GM12891 (cell line): ENCODE measurements at regions not wholly inside any gene's neighbourhood (a gene's known extent, or its start where the extent isn't known, plus 50 kb on each side); places are given as distances from the start of the nearest gene placed in this dataset.

ENCODE experiments used
- DNase-seq: peaks from one replicate; pipeline ENCODE4 v3.0.0; 2011; ENCODE audit warnings: low spot score; ENCODE audit not compliant: insufficient read length
- FAIRE-seq: peaks from 2 replicates; lab custom pipeline; 2011; peaks lifted over from hg19 to GRCh38; lab: Jason Lieb, UNC
- PAX5 ChIP-seq: IDR thresholded peaks from 2 replicates; pipeline ENCODE4 v1.6.1; 2011; ENCODE audit warnings: low read length, moderate library complexity, mild to moderate bottlenecking; ENCODE audit not compliant: insufficient read depth, severe bottlenecking
- POLR2A ChIP-seq: IDR thresholded peaks from 2 replicates; pipeline ENCODE4 v1.6.1; 2011; ENCODE audit warnings: low read depth, low read length, control low read depth
- POLR2AphosphoS5 ChIP-seq: IDR thresholded peaks from 2 replicates; pipeline ENCODE4 v1.6.1; 2011; ENCODE audit warnings: low read depth, low read length, control low read depth
- POU2F2 ChIP-seq: IDR thresholded peaks from 2 replicates; pipeline ENCODE4 v1.6.1; 2011; ENCODE audit warnings: low read depth, mild to moderate bottlenecking, control low read depth, low read length, moderate library complexity
- SPI1 ChIP-seq: IDR thresholded peaks from 2 replicates; pipeline ENCODE4 v1.6.1; 2011; ENCODE audit warnings: low read depth, low read length, control low read depth
- TAF1 ChIP-seq: IDR thresholded peaks from 2 replicates; pipeline ENCODE4 v1.6.1; 2011; ENCODE audit warnings: low read depth, low read length, control low read depth

DNA sequence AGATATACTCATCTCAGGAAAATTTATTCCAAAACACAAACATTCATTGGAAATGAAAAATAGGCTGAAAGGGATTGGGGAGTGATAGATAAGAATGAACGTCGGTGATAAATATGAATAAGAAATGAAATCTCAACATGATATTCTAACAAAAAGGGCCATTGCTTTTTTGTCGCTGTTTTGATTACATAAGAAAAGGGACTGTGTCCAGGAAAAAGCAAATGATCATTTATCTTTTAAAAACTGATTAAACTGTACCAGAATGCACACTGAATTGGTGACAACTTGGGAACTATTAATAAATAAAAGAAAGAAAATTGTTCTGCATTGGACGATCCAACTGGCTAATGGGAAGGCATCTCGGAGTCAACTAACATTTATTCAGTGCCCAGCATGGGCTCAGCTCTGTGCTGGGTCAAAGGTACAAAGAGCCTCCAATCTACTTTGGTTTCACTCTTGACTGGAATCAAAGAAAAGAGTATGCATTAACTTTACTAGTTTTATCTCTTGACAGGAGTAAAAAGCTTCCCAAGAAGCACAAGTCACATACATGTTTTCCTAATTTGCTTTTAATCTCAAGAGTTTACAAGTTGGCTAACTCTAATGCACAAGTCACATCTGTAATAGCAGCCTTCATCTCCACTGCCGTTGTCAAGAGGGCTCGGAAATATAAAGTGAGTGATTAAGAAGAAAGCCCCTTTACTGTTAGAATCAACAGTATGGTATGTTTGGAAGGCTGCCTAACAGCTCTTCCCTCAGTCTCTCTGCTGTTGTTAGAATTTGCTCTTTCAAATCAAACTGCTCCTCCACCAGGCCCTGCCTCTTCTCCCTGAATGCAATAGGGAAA, 280.0 kb downstream of the IGSF11 start:
- DNase-seq (no peak), FAIRE-seq (no peak)
- TF ChIP-seq POLR2A, result no peak
- no peak for TF ChIP-seq POU2F2
- no peak for TF ChIP-seq TAF1
- TF ChIP-seq POLR2AphosphoS5, result no peak
- no peak for TF ChIP-seq PAX5
- no peak for TF ChIP-seq SPI1

DNA sequence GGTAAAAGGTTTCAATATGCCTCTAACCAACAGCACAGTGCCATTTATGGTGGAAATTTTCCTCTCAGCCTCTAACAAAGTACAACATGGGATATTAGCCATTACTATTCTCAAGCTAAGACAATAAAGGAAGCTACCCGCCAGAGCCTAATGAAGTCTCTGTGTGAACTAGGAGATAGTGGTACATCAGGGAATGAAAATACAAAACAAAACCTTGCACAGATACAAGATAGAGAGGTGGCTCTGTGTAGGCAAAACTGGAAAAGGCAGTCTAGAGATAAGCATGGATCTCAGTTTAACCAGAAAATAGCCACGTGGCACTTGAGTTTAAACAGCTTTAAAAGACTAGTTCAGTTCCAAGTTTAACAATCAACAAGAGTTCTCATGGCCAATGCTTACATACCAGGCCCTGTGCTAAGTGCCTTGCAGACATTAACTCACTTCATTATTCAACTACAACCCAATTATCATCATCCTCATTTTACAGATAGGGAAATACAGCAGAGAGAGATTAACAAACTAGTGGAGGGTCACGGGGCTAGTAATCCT, 279.3 kb downstream of the IGSF11 start:
- TF ChIP-seq SPI1 (no peak), PAX5 (no peak), POU2F2 (no peak), POLR2AphosphoS5 (no peak), TAF1 (no peak)
- DNase-seq, result no peak
- no peak for FAIRE-seq

DNA sequence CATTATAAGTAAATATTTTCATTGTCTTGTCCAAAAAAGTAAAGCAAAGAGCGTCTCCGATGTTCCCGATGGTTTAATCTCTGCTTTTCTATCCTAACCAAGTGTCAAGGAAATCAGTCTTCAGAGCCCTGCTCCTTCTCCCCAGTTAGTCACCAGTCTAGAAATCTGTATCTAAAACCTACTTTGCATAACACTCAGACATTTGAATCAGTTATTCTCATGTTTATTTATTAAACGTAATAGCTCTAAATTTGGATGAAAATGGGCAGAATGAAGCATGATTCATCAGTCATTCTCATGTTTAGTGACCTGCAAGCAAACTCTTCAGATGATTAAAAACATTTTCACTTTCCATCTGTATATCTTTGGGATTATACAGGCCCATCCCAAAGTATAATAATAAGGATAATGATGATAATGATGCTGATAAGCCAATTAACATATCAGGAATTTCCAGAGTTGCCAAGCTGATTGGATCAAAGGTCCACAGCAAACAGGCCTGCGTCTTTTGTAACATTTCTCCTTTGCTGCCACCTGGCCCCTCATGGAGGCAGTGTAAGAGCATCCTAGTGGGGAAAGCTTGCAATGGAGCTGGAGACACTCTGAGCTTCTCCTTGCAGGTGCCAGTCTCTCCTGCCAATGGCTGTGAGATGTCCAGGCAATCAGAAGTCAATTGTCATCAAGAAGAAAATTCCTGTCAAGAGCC, 273.9 kb downstream of the IGSF11 start:
- no peak for TF ChIP-seq POLR2A
- TF ChIP-seq PAX5, result no peak
- TF ChIP-seq POU2F2, result no peak
- TF ChIP-seq TAF1, result no peak
- no peak for TF ChIP-seq POLR2AphosphoS5
- no peak for TF ChIP-seq SPI1
- FAIRE-seq (no peak), DNase-seq (no peak)

DNA sequence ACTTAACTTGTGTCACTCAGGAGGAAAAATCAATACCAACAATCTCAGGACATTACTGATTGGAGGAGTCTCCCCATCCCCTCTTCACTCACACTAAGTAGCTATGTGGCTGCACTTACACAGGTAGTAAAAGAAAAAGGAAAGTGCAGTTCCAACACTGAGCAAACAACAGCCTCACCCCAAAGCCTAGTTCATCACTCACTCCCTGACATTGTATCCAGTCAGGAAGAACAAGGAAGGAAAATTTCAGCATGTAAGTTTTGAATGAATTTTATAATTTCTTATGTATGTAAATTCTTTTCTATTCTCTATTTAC, 273.4 kb downstream of the IGSF11 start:
- FAIRE-seq, result no peak
- TF ChIP-seq PAX5 (no peak), SPI1 (no peak), POLR2AphosphoS5 (no peak), POU2F2 (no peak), POLR2A (no peak), TAF1 (no peak)
- no peak for DNase-seq

DNA sequence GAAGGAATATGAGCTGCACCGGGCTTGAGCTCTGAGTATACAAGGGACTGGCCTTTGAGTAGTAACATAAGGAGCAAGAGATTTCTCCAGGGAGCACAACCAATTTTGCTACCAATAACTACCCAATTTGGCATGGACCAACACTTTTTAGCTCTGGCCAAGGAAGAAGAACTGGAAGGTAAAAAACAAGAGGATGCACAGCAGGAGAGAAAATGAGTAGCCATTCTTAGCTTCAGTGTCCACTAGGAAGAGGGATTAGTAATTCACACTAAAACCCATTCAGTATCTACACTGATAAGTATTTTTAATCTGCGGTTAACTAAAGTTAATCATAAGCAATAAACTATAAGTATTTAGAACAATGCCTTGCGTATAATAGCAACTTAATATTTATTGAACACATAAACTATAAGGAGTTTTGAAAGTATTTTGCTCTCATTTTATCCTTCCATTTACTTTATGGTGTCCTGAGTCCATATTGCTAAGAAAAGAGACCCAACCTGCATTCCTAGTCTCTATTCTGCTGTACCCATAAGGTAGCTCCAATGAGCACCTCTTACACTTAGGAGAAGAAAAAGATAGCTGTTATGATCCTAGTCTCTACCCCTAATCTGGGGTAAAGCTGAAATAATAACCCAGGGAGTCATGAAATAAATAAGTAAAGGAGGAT, 268.9 kb downstream of the IGSF11 start:
- no peak for FAIRE-seq
- TF ChIP-seq SPI1 (no peak), PAX5 (no peak), POLR2A (peak; percentile 91), POU2F2 (no peak), POLR2AphosphoS5 (peak; percentile 65; the same call in 1 of the 2 replicates), TAF1 (no peak)
- DNase-seq, result no peak

DNA sequence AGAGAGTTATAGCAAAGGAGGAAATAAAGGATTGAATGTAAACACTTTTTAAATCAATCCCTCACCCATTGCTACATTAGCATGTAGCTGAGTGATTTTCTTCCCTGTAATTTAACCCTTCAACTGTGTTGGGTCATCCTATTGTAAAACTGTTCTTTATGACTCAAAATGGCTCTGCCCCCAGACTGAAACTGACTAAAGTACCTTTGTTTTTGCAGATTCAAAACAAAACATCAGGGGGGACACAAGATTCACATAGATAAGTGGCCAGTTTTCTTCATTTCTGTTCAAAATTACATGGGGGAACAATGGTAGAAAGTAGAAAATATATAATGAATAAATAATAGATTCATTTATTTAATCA, 268.4 kb downstream of the IGSF11 start:
- no peak for FAIRE-seq
- TF ChIP-seq POLR2A (no peak), TAF1 (no peak), PAX5 (no peak), POU2F2 (no peak), POLR2AphosphoS5 (no peak), SPI1 (no peak)
- no peak for DNase-seq

DNA sequence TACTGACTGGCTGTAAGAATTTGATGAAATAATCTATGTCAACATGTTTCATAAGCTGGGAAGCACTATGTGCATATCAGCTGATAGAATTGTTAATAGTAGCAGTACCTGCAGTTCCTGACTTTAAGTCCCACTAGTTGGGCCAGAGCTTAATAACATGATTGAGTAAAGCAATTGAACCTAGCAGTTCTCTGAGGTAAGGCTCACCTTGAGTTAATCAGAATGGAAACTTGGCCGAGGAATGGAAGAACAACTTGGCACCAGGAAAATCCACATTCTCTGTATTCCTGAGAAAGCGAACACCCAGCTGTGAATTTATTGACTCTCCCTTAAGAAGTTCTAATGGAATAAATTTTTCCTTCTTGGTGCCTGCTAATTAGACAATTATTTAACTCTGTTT, 262.6 kb downstream of the IGSF11 start:
- DNase-seq (no peak), FAIRE-seq (no peak)
- TF ChIP-seq TAF1, result no peak
- TF ChIP-seq SPI1, result no peak
- TF ChIP-seq POLR2AphosphoS5, result no peak

DNA sequence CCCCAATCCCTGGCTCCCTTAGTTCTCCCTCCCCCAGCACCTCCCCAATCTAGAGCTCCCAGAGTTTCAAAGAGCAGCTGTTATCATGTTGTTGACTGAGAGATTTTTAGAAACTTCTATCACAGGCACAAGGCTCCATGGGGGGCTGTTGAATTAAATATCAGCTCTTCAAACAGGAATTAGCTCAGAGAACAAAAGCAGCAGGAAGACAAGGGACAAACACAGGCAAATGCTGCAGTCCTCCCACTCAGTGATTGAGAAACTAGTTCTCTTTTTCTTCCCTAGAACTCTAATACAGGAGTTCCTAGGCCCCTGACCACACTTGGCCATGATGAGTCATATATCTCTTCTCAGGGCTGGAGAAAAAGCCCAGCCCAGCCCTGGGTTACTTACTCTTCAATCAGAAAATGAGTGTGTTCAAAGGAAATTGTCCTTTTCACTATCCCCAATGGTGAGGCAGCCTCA, 262.1 kb downstream of the IGSF11 start:
- no peak for DNase-seq
- FAIRE-seq, result no peak
- no peak for TF ChIP-seq POLR2AphosphoS5
- 0 out of 2 replicates have a peak, but pooled peaks have one; percentile 4 for TF ChIP-seq SPI1

DNA sequence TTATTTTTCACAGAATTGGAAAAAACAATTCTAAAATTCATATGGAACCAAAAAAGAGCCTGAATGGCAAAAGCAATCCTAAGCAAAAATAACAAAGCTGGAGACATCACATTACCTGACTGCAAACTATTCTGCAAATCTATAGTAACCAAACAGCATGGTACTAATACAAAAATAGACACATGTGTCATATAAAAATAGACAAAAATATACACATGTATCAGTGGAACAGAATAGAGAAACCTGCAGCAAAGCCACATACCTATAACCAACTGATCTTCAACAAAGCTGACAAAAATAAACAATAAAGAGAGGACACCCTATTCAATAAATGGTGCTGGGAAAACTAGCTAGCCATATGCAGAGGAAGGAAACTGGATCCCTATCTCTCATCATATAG, 259.6 kb downstream of the IGSF11 start:
- DNase-seq (no peak), FAIRE-seq (no peak)
- TF ChIP-seq POLR2AphosphoS5, result no peak
- no peak for TF ChIP-seq TAF1

DNA sequence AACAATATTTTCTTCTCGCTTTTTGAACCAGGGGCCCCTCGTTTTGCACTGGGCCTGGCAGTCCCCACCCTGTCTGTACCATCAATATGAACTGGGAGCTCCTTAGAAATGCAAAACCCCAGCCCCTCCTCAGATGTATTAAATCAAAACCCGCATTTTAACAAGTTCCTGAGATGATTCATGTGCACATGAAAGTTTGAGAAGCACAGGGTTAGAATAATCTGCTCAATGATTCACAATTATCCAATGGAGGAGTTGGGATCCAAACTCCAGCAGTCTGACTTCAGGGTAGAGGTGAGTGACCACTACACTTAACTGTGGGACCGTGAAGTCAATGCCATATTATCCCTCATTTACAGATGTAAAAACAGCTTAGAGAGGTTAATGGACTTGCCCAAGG, 256.4 kb downstream of the IGSF11 start:
- TF ChIP-seq TAF1 (no peak), POLR2A (no peak), PAX5 (no peak), SPI1 (no peak), POLR2AphosphoS5 (no peak), POU2F2 (no peak)
- FAIRE-seq (no peak), DNase-seq (no peak)
